SK-N-SH (cell line): ENCODE measurements at regions not wholly inside any gene's neighbourhood (a gene's known extent, or its start where the extent isn't known, plus 50 kb on each side); places are given as distances from the start of the nearest gene placed in this dataset.

Experiments
- CTCF ChIP-seq: fragments of 200-600 bp; sonication (generic); IDR thresholded peaks from 2 replicates; pipeline ENCODE4 v1.6.1; 2017; ENCODE audit warnings: antibody characterized with exemption, mild to moderate bottlenecking, moderate library complexity
- EP300 ChIP-seq, 2 experiments: IDR thresholded peaks; 2 replicates each; pipeline versions ENCODE4 v1.4.0 to v1.6.1; 2012; ENCODE audit warnings: borderline replicate concordance in 1 of 2, low read depth in 1 of 2, low read length in 1 of 2
- RFX5 ChIP-seq: IDR thresholded peaks from 2 replicates; pipeline ENCODE4 v1.6.1; 2012; ENCODE audit warnings: mild to moderate bottlenecking, improper control_type of control experiment, low read length
- USF2 ChIP-seq: fragments of 150-350 bp; IDR thresholded peaks from 2 replicates; pipeline ENCODE4 v1.6.1; 2017; ENCODE audit warnings: antibody characterized with exemption, low read length, low read depth, borderline replicate concordance

GRCh38 chr1:56151402-56151801 lies 428.0 kb downstream of the PLPP3 start:
- TF ChIP-seq CTCF (no peak), USF2 (no peak), EP300 (IDR thresholded peaks at IDR 0.05; ENCODE audit: borderline replicate concordance in 1 of 2, low read depth in 1 of 2, low read length in 1 of 2) (no peak), RFX5 (no peak)
